Neural cell (in vitro differentiated cells): ENCODE measurements at regions not wholly inside any gene's neighbourhood (a gene's known extent, or its start where the extent isn't known, plus 50 kb on each side); places are given as distances from the start of the nearest gene placed in this dataset.

ENCODE experiments used
- H2AFZ ChIP-seq: fragments of 200-600, 300-800 bp; sonication (generic), shearing (Covaris generic); 2 replicates; pipeline ENCODE4 v1.6.0; 2014; ENCODE audit warnings: low read depth, mild to moderate bottlenecking, antibody characterized with exemption, low read length, moderate library complexity
- H3F3A ChIP-seq: fragments of 200-600 bp; shearing (Covaris generic); 2 replicates; pipeline ENCODE4 v1.6.1; 2016; ENCODE audit warnings: mild to moderate bottlenecking, moderate library complexity, mixed read lengths, antibody characterized with exemption, low read length; ENCODE audit not compliant: insufficient read depth, poor library complexity, severe bottlenecking
- H3K27ac ChIP-seq: fragments of 200-600, 300-800 bp; sonication (generic), shearing (Covaris generic); 2 replicates; pipeline ENCODE4 v1.5.1; 2014; ENCODE audit warnings: mild to moderate bottlenecking, low read length, moderate library complexity
- H3K27me3 ChIP-seq: fragments of 300-800, 200-600 bp; sonication (generic), shearing (Covaris generic); 2 replicates; pipeline ENCODE4 v1.6.0; 2014; ENCODE audit warnings: mild to moderate bottlenecking, low read depth, low read length, moderate library complexity; ENCODE audit not compliant: insufficient read depth
- H3K36me3 ChIP-seq: fragments of 300-800, 200-600 bp; sonication (generic), shearing (Covaris generic); 2 replicates; pipeline ENCODE4 v1.5.1; 2014; ENCODE audit warnings: mild to moderate bottlenecking, antibody characterized with exemption, low read length, moderate library complexity; ENCODE audit not compliant: insufficient read depth
- H3K4me2 ChIP-seq: fragments of 300-800, 200-600 bp; sonication (generic), shearing (Covaris generic); 2 replicates; pipeline ENCODE4 v1.6.0; 2014; ENCODE audit warnings: mild to moderate bottlenecking, low read length
- H3K4me3 ChIP-seq: fragments of 300-800, 200-600 bp; sonication (generic), shearing (Covaris generic); 2 replicates; pipeline ENCODE4 v1.5.1; 2014; ENCODE audit warnings: mild to moderate bottlenecking, low read length, moderate library complexity
- H3K79me2 ChIP-seq: fragments of 200-600 bp; shearing (Covaris generic); replicated peaks from 2 replicates; pipeline ENCODE4 v1.6.0; 2014; ENCODE audit warnings: mild to moderate bottlenecking, low read length, moderate library complexity; ENCODE audit not compliant: insufficient read depth
- H3K9ac ChIP-seq: fragments of 300-800, 200-600 bp; sonication (generic), shearing (Covaris generic); 2 replicates; pipeline ENCODE4 v1.6.1; 2016; ENCODE audit warnings: mild to moderate bottlenecking, low read length, mixed read lengths
- H3K9me2 ChIP-seq: fragments of 200-600 bp; shearing (Covaris generic); 2 replicates; pipeline ENCODE4 v1.6.1; 2016; ENCODE audit warnings: mild to moderate bottlenecking, low read length, mixed read lengths; ENCODE audit not compliant: insufficient read depth
- H3K9me3 ChIP-seq: fragments of 200-600, 300-800 bp; sonication (generic), shearing (Covaris generic); 2 replicates; pipeline ENCODE4 v1.6.1; 2016; ENCODE audit warnings: mild to moderate bottlenecking, mixed run types, low read length, moderate library complexity, mixed read lengths
- H4K20me1 ChIP-seq: fragments of 200-600 bp; shearing (Covaris generic); 2 replicates; pipeline ENCODE4 v1.6.1; 2016; ENCODE audit warnings: mild to moderate bottlenecking, mixed run types; ENCODE audit not compliant: insufficient read depth
- EP300 ChIP-seq: fragments of 450-650 bp; conservative IDR thresholded peaks from 2 replicates; pipeline ENCODE4 v1.6.1; 2014; ENCODE audit warnings: antibody characterized with exemption, mild to moderate bottlenecking, moderate library complexity; ENCODE audit not compliant: poor library complexity, severe bottlenecking
- EZH2 ChIP-seq: fragments of 200-600, 300-800 bp; shearing (Covaris generic), sonication (generic); IDR thresholded peaks from 2 replicates; pipeline ENCODE4 v1.6.1; 2014; ENCODE audit warnings: antibody characterized with exemption, low read length, borderline replicate concordance, mild to moderate bottlenecking; ENCODE audit not compliant: insufficient read depth, poor library complexity, severe bottlenecking
- MXI1 ChIP-seq: fragments of 450-650 bp; conservative IDR thresholded peaks from 2 replicates; pipeline ENCODE4 v1.6.1; 2014; ENCODE audit warnings: antibody characterized with exemption, mild to moderate bottlenecking; ENCODE audit not compliant: poor library complexity, severe bottlenecking
- POLR2AphosphoS5 ChIP-seq: IDR thresholded peaks from 2 replicates; pipeline ENCODE4 v1.6.1; 2012
- RAD21 ChIP-seq: fragments of 450-650 bp; conservative IDR thresholded peaks from 2 replicates; pipeline ENCODE4 v1.6.1; 2014; ENCODE audit warnings: antibody characterized with exemption, mild to moderate bottlenecking, moderate library complexity
- SMC3 ChIP-seq: fragments of 450-650 bp; conservative IDR thresholded peaks from 2 replicates; pipeline ENCODE4 v1.6.1; 2014; ENCODE audit warnings: antibody characterized with exemption, mild to moderate bottlenecking, moderate library complexity; ENCODE audit not compliant: poor library complexity
- TAF1 ChIP-seq: IDR thresholded peaks from 2 replicates; pipeline ENCODE4 v1.6.1; 2012; ENCODE audit warnings: low read depth
- TF ChIP-seq, protein P1 (sequence below): IDR thresholded peaks from 2 replicates; pipeline ENCODE4 v1.6.1; 2012; ENCODE audit warnings: borderline replicate concordance
- TF ChIP-seq, protein P2 (sequence below): fragments of 450-650 bp; IDR thresholded peaks from 2 replicates; pipeline ENCODE4 v1.5.1; 2014; ENCODE audit warnings: antibody characterized with exemption, mild to moderate bottlenecking, moderate library complexity; ENCODE audit not compliant: poor library complexity, severe bottlenecking

DNA sequence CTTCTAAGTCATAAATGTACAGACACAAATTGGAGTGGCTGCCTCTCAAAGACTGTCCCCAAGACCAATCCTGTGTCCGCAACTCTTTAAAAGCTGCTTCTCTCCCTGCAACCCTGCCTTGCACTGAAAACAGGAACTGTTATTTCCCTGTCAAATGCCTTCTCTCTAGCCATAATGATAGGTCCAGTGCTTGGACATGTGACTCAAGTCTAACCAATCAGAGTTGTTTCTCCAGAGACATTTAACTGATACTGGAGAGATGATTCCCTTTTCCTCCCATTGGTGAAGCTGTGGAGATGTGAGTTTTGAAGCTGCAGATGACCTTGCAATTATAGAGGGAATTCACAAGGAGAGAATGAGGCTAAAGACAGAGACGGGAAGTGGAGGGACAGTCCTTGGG, 253.3 kb upstream of the CDH5 start:
- no peaks in the 10 kb centered on the region for H3K27me3 ChIP-seq
- H3K9me2 ChIP-seq = no peaks in the 10 kb centered on the region
- H3F3A ChIP-seq = no peaks in the 10 kb centered on the region
- no peak overlapping the region for H3K27ac ChIP-seq
- no peak overlapping the region for H3K9ac ChIP-seq
- no peak overlapping the region for H3K4me2 ChIP-seq
- H3K9me3 ChIP-seq = no peaks in the 10 kb centered on the region
- no peak overlapping the region for H2AFZ ChIP-seq
- TF ChIP-seq RAD21 (no peak), TAF1 (no peak), EP300 (no peak), MXI1 (no peak), EZH2 (no peak), SMC3 (no peak), POLR2AphosphoS5 (no peak)
- TF ChIP-seq, protein P1, sequence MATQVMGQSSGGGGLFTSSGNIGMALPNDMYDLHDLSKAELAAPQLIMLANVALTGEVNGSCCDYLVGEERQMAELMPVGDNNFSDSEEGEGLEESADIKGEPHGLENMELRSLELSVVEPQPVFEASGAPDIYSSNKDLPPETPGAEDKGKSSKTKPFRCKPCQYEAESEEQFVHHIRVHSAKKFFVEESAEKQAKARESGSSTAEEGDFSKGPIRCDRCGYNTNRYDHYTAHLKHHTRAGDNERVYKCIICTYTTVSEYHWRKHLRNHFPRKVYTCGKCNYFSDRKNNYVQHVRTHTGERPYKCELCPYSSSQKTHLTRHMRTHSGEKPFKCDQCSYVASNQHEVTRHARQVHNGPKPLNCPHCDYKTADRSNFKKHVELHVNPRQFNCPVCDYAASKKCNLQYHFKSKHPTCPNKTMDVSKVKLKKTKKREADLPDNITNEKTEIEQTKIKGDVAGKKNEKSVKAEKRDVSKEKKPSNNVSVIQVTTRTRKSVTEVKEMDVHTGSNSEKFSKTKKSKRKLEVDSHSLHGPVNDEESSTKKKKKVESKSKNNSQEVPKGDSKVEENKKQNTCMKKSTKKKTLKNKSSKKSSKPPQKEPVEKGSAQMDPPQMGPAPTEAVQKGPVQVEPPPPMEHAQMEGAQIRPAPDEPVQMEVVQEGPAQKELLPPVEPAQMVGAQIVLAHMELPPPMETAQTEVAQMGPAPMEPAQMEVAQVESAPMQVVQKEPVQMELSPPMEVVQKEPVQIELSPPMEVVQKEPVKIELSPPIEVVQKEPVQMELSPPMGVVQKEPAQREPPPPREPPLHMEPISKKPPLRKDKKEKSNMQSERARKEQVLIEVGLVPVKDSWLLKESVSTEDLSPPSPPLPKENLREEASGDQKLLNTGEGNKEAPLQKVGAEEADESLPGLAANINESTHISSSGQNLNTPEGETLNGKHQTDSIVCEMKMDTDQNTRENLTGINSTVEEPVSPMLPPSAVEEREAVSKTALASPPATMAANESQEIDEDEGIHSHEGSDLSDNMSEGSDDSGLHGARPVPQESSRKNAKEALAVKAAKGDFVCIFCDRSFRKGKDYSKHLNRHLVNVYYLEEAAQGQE = no peak
- TF ChIP-seq, protein P2, sequence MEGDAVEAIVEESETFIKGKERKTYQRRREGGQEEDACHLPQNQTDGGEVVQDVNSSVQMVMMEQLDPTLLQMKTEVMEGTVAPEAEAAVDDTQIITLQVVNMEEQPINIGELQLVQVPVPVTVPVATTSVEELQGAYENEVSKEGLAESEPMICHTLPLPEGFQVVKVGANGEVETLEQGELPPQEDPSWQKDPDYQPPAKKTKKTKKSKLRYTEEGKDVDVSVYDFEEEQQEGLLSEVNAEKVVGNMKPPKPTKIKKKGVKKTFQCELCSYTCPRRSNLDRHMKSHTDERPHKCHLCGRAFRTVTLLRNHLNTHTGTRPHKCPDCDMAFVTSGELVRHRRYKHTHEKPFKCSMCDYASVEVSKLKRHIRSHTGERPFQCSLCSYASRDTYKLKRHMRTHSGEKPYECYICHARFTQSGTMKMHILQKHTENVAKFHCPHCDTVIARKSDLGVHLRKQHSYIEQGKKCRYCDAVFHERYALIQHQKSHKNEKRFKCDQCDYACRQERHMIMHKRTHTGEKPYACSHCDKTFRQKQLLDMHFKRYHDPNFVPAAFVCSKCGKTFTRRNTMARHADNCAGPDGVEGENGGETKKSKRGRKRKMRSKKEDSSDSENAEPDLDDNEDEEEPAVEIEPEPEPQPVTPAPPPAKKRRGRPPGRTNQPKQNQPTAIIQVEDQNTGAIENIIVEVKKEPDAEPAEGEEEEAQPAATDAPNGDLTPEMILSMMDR = no peak
- no peak overlapping the region for H3K4me3 ChIP-seq
- H3K79me2 ChIP-seq = no peaks in the 10 kb centered on the region
- H3K36me3 ChIP-seq = no peaks in the 10 kb centered on the region
- no peaks in the 10 kb centered on the region for H4K20me1 ChIP-seq

DNA sequence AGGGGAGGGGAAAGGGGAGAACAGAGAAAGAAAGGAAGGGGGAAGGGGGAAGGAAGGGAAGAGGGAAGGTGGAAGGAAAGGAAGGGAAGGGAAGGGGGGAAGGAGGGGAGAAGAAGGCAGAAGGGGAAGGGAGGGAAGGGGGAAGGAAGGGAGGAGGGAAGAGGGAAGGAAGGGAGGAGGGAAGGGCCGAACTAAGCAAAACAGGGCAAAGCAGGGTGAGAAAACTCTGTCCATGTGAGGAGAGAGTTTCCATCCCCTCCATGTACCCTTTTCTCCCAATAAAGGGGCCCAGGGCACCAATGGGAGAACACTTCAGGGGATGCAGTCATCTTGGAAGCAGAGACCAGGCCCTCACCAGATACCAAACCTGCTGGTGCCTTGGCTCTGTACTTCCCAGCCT, 256.8 kb upstream of the CDH5 start:
- Histone ChIP-seq H3K4me3 (no peak overlapping the region), H3K9ac (no peak overlapping the region), H3K27ac (no peak overlapping the region), H3K4me2 (no peak overlapping the region), H3K79me2 (no peaks in the 10 kb centered on the region), H3F3A (no peaks in the 10 kb centered on the region), H3K9me2 (no peaks in the 10 kb centered on the region), H3K27me3 (no peaks in the 10 kb centered on the region), H3K9me3 (no peaks in the 10 kb centered on the region), H3K36me3 (no peaks in the 10 kb centered on the region), H4K20me1 (no peaks in the 10 kb centered on the region), H2AFZ (no peak overlapping the region)
- TF ChIP-seq, protein P1 = no peak
- no peak for TF ChIP-seq MXI1
- no peak for TF ChIP-seq SMC3
- TF ChIP-seq, protein P2 = no peak
- TF ChIP-seq EP300 = no peak
- TF ChIP-seq TAF1 = no peak
- no peak for TF ChIP-seq RAD21
- TF ChIP-seq EZH2 = no peak
- no peak for TF ChIP-seq POLR2AphosphoS5
